GM12878 (cell line): ENCODE measurements at regions not wholly inside any gene's neighbourhood (a gene's known extent, or its start where the extent isn't known, plus 50 kb on each side); places are given as distances from the start of the nearest gene placed in this dataset.

Experiments used
- ATAC-seq: fragments of 200-7000 bp; cut with Tn5 transposase; 3 replicates; pipeline ENCODE4 v1.9.1; 2020; ENCODE audit warnings: mild to moderate bottlenecking, moderate library complexity
- BruUV-seq: library from RNA; stranded (reverse); fragments of 400-500 nt; replicated peaks from 2 replicates; lab custom pipeline; 2021; lab: Mats Ljungman, UMichigan
- CTCF ChIA-PET: fragments of 300-600 bp; sonication (Branson Sonifier 250); formaldehyde crosslinking; extraction: SDS; loops from one replicate; lab custom pipeline; 2021; ENCODE audit warnings: inconsistent platforms; lab: Yijun Ruan, JAX
- POLR2A ChIA-PET: fragments of 350-600 bp; formaldehyde crosslinking; extraction: SDS; loops from one replicate; lab custom pipeline; 2021; ENCODE audit warnings: inconsistent platforms; lab: Charles Lee
- RAD21 ChIA-PET: fragments of 300-600 bp; sonication (Branson Sonifier 250); formaldehyde crosslinking; loops from one replicate; lab custom pipeline; 2023; ENCODE audit warnings: antibody characterized with exemption; ENCODE audit not compliant: unreplicated experiment; lab: Charles Lee
- SMC1A ChIA-PET: fragments of 300-600 bp; sonication (Branson Sonifier 250); formaldehyde crosslinking; loops from one replicate; lab custom pipeline; 2023; ENCODE audit not compliant: unreplicated experiment, uncharacterized antibody; lab: Charles Lee
- DNase-seq: peaks from one replicate; pipeline ENCODE4 v3.0.0-alpha.2; 2011; ENCODE audit warnings: low read depth, low spot score
- FAIRE-seq: peaks from 3 replicates; lab custom pipeline; 2011; peaks lifted over from hg19 to GRCh38; lab: Jason Lieb, UNC
- H2AFZ ChIP-seq: 2 replicates; pipeline ENCODE4 v1.6.0; 2011; ENCODE audit warnings: low read depth, low read length, control low read depth; ENCODE audit not compliant: control insufficient read depth
- H3K27ac ChIP-seq: 2 replicates; pipeline ENCODE4 v1.5.1; 2011; ENCODE audit warnings: control low read depth; ENCODE audit not compliant: control insufficient read depth, insufficient read depth
- H3K27me3 ChIP-seq, 2 experiments: replicated peaks in 1 of 2; 2 replicates each; pipeline versions ENCODE4 v1.6.0 to v1.6.1; 2011; ENCODE audit warnings: low read length in 1 of 2; ENCODE audit not compliant: control insufficient read depth in 2 of 2, insufficient read depth in 2 of 2
- H3K36me3 ChIP-seq, 2 experiments: 2 replicates each; pipeline ENCODE4 v1.5.1; 2011; ENCODE audit warnings: low read length in 1 of 2; ENCODE audit not compliant: control insufficient read depth in 2 of 2, insufficient read depth in 2 of 2
- H3K4me1 ChIP-seq: 2 replicates; pipeline ENCODE4 v1.6.1; 2011; ENCODE audit warnings: mild to moderate bottlenecking, low read length, moderate library complexity, mixed read lengths; ENCODE audit not compliant: control insufficient read depth, insufficient read depth
- H3K4me2 ChIP-seq: 2 replicates; pipeline ENCODE4 v1.6.0; 2011; ENCODE audit warnings: control low read depth; ENCODE audit not compliant: control insufficient read depth, insufficient read depth
- H3K4me3 ChIP-seq: fragments of 200-600 bp; sonication (generic); 2 replicates; pipeline ENCODE4 v1.5.1; 2016
- H3K79me2 ChIP-seq: 2 replicates; pipeline ENCODE4 v1.6.0; 2011; ENCODE audit warnings: low read length; ENCODE audit not compliant: control insufficient read depth, insufficient read depth
- H3K9ac ChIP-seq: 2 replicates; pipeline ENCODE4 v1.8.0; 2011; ENCODE audit warnings: low read length, control low read depth, mixed read lengths; ENCODE audit not compliant: control insufficient read depth, insufficient read depth
- H3K9me3 ChIP-seq: replicated peaks from 3 replicates; pipeline ENCODE4 v1.5.1; 2011; ENCODE audit warnings: mild to moderate bottlenecking, low read length; ENCODE audit not compliant: control insufficient read depth, insufficient read depth
- H4K20me1 ChIP-seq: 2 replicates; pipeline ENCODE4 v1.6.0; 2011; ENCODE audit not compliant: control insufficient read depth, insufficient read depth
- CREM ChIP-seq: IDR thresholded peaks from 2 replicates; pipeline ENCODE4 v1.6.1; 2014; ENCODE audit warnings: antibody characterized with exemption, low read depth
- EED ChIP-seq: sonication (generic); IDR thresholded peaks from 2 replicates; pipeline ENCODE4 v1.6.1; 2016; ENCODE audit warnings: antibody characterized with exemption, low read depth
- ETV6 ChIP-seq, 2 experiments: fragments of 450-650 bp in 1 of 2; IDR thresholded peaks in 1 of 2; conservative IDR thresholded peaks in 1 of 2; 2 replicates each; pipeline ENCODE4 v1.6.1; 2014; ENCODE audit warnings: antibody characterized with exemption in 1 of 2, borderline replicate concordance in 1 of 2, low read depth in 1 of 2, mild to moderate bottlenecking in 1 of 2, moderate library complexity in 1 of 2
- FOXM1 ChIP-seq: IDR thresholded peaks from 2 replicates; pipeline ENCODE4 v1.6.1; 2012; ENCODE audit warnings: low read depth, mild to moderate bottlenecking, inconsistent platforms, low read length, moderate library complexity
- JUNB ChIP-seq: IDR thresholded peaks from 2 replicates; pipeline ENCODE4 v1.6.1; 2016; ENCODE audit warnings: antibody characterized with exemption, mild to moderate bottlenecking
- NFIC ChIP-seq: IDR thresholded peaks from 2 replicates; pipeline ENCODE4 v1.6.1; 2012; ENCODE audit warnings: low read depth, mild to moderate bottlenecking, inconsistent platforms, low read length, moderate library complexity
- POLR2A ChIP-seq: IDR thresholded peaks from 2 replicates; pipeline ENCODE4 v1.6.1; 2011; ENCODE audit warnings: low read depth, mild to moderate bottlenecking, low read length
- RUNX3 ChIP-seq: IDR thresholded peaks from 2 replicates; pipeline ENCODE4 v1.6.1; 2012; ENCODE audit warnings: low read length, inconsistent platforms
- WGBS: methylation state at CpG from one replicate; pipeline ENCODE4 v1.1.6; 2016; ENCODE audit warnings: low lambda C conversion rate; ENCODE audit not compliant: insufficient replicate concordance, insufficient coverage; ENCODE audit errors: missing lambda C conversion rate; 5-methylcytosine and 5-hydroxymethylcytosine counted together
- in situ Hi-C: fragments of 300-500 bp; cut with MboI; formaldehyde crosslinking; loops from 9 replicates; pipeline ENCODE4 v1.14.3; 2018; ENCODE audit warnings: mixed read lengths
- intact Hi-C: fragments of 100-400 bp; cut with micrococcal nuclease; formaldehyde crosslinking; loops from one replicate; pipeline ENCODE4 v1.14.2; 2022; ENCODE audit not compliant: unreplicated experiment
- TF ChIP-seq, protein P1 (sequence below): fragments of 450-650 bp; IDR thresholded peaks from 2 replicates; pipeline ENCODE4 v1.6.1; 2016; ENCODE audit warnings: mild to moderate bottlenecking

DNA sequence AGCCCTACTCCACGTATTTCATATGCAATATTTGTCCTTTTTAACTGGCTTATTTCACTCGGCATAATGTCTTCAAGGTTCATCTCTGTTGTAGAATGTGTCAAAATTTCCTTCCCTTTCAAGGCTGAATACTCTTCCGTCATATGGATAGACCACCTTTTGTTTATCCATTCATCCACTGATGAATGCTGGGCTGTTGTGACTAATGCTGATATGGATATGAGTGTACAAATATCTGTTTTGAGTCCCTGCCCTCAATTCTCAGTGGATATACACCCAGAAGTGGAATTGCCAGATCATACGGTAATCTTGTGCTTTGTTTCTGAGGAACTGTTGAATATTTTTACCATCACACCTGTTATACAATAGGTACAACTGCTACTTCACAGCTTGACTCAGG lies 155.2 kb upstream of the IRF2BP2 start:
- H3K27ac ChIP-seq = no peak overlapping the region
- no peak overlapping the region for H3K4me3 ChIP-seq
- no peak overlapping the region for H2AFZ ChIP-seq
- H3K79me2 ChIP-seq = no peaks in the 10 kb centered on the region
- H3K9me3 ChIP-seq = no peaks in the 10 kb centered on the region
- intact Hi-C loops = no loop called here
- no peaks in the 10 kb centered on the region for H3K36me3 ChIP-seq
- H3K27me3 ChIP-seq = no peaks in the 10 kb centered on the region
- no TSS peak for BruUV-seq
- no peak for DNase-seq
- RAD21 ChIA-PET = interaction anchor here (13.1 kb wide), 1 partner anchor 78 kb away, joined by 155 read pairs; no protein-coding TSS in a partner anchor
- CTCF ChIA-PET = no interaction called here
- H3K9ac ChIP-seq = no peak overlapping the region
- peaks cover 21% of the 10 kb centered on the region for H3K4me1 ChIP-seq
- TF ChIP-seq EED (peak; percentile 73; the same call in 1 of the 2 replicates), ETV6 (conservative IDR thresholded peaks at IDR 0.05 in 1 of 2, IDR thresholded peaks at IDR 0.05 in 1 of 2; ENCODE audit: borderline replicate concordance in 1 of 2, low read depth in 1 of 2) (peak in 1 of 2 experiments; percentile 42; a peak in 1 of 4 replicates), NFIC (peak; percentile 64; the same call in 1 of the 2 replicates), RUNX3 (peak; percentile 41; the same call in 1 of the 2 replicates), JUNB (peak; percentile 93), FOXM1 (0 out of 2 replicates have a peak, but pooled peaks have one; percentile 34), CREM (peak; percentile 53; the same call in 1 of the 2 replicates), POLR2A (no peak)
- TF ChIP-seq, protein P1, sequence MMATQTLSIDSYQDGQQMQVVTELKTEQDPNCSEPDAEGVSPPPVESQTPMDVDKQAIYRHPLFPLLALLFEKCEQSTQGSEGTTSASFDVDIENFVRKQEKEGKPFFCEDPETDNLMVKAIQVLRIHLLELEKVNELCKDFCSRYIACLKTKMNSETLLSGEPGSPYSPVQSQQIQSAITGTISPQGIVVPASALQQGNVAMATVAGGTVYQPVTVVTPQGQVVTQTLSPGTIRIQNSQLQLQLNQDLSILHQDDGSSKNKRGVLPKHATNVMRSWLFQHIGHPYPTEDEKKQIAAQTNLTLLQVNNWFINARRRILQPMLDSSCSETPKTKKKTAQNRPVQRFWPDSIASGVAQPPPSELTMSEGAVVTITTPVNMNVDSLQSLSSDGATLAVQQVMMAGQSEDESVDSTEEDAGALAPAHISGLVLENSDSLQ = no peak
- no peak for ATAC-seq
- 27% methylated on average over 4 of the region's 4 CpGs for WGBS
- no peak for FAIRE-seq
- H4K20me1 ChIP-seq = no peaks in the 10 kb centered on the region
- no peak overlapping the region for H3K4me2 ChIP-seq
- POLR2A ChIA-PET = no interaction called here
- SMC1A ChIA-PET = interaction anchor here (1.1 to 1.3 kb wide), 2 partner anchors 74 to 124 kb away, joined by 3 to 4 read pairs; no protein-coding TSS in a partner anchor
- in situ Hi-C loops = no loop called here
